ENCODE measurements at regions not wholly inside any gene's neighbourhood (a gene's known extent, or its start where the extent isn't known, plus 50 kb on each side); places are given as distances from the start of the nearest gene placed in this dataset.

GRCh38 chr3:43959498-43960447 lies 269.0 kb downstream of the ABHD5 start:
- TF ChIP-seq CTCF (conservative IDR thresholded peaks at IDR 0.05; ENCODE audit: low read depth, low read length) (no peak), RAD21 (IDR thresholded peaks at IDR 0.05; ENCODE audit: low read length) (no peak), MAZ (IDR thresholded peaks at IDR 0.05; ENCODE audit: borderline replicate concordance, low read depth, low read length) (no peak)

Data from IMR-90 (cell line).